GM10248 (cell line): ENCODE measurements at regions not wholly inside any gene's neighbourhood (a gene's known extent, or its start where the extent isn't known, plus 50 kb on each side); places are given as distances from the start of the nearest gene placed in this dataset.

Experiments
- CTCF ChIA-PET: fragments of 300-600 bp; sonication (Branson Sonifier 250); formaldehyde crosslinking; extraction: SDS; loops from one replicate; lab custom pipeline; 2021; ENCODE audit warnings: antibody characterized with exemption; lab: Yijun Ruan, JAX
- POLR2A ChIA-PET: fragments of 350-650 bp; sonication (Branson Sonifier 250); formaldehyde crosslinking; extraction: SDS; loops from one replicate; lab custom pipeline; 2020; ENCODE audit warnings: antibody characterized with exemption; lab: Yijun Ruan, JAX
- DNase-seq: peaks from one replicate; pipeline ENCODE4 v3.0.0; 2012; ENCODE audit errors: extremely low spot score
- TF ChIP-seq, protein P1 (sequence below): IDR thresholded peaks from 2 replicates; pipeline ENCODE4 v1.5.1; 2012; ENCODE audit warnings: mild to moderate bottlenecking, low read depth; ENCODE audit errors: extremely low read depth, missing control alignments, control extremely low read depth

- DNase-seq = no peak
- POLR2A ChIA-PET = no interaction called here
- TF ChIP-seq, protein P1, sequence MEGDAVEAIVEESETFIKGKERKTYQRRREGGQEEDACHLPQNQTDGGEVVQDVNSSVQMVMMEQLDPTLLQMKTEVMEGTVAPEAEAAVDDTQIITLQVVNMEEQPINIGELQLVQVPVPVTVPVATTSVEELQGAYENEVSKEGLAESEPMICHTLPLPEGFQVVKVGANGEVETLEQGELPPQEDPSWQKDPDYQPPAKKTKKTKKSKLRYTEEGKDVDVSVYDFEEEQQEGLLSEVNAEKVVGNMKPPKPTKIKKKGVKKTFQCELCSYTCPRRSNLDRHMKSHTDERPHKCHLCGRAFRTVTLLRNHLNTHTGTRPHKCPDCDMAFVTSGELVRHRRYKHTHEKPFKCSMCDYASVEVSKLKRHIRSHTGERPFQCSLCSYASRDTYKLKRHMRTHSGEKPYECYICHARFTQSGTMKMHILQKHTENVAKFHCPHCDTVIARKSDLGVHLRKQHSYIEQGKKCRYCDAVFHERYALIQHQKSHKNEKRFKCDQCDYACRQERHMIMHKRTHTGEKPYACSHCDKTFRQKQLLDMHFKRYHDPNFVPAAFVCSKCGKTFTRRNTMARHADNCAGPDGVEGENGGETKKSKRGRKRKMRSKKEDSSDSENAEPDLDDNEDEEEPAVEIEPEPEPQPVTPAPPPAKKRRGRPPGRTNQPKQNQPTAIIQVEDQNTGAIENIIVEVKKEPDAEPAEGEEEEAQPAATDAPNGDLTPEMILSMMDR = no peak
- CTCF ChIA-PET = interaction anchor here (1.7 to 1.8 kb wide), 2 partner anchors 8 to 24 kb away, joined by 4 read pairs; no protein-coding TSS in a partner anchor
These were observed 78.7 kb upstream of the RASGEF1B start for GRCh38 chr4:81550388-81550859.

- TF ChIP-seq, protein P1 = no peak
- ChIA-PET POLR2A (no interaction called here), CTCF (interaction anchor here (0.7 to 1.8 kb wide), 5 partner anchors 8 to 31 kb away, joined by 3 to 4 read pairs (median 4); no protein-coding TSS in a partner anchor)
- DNase-seq = no peak
These were observed 78.3 kb upstream of the RASGEF1B start for GRCh38 chr4:81549984-81550383.

- CTCF ChIA-PET = no interaction called here
- POLR2A ChIA-PET = no interaction called here
These were observed 75.1 kb upstream of the RASGEF1B start for GRCh38 chr4:81546777-81547176.

DNA sequence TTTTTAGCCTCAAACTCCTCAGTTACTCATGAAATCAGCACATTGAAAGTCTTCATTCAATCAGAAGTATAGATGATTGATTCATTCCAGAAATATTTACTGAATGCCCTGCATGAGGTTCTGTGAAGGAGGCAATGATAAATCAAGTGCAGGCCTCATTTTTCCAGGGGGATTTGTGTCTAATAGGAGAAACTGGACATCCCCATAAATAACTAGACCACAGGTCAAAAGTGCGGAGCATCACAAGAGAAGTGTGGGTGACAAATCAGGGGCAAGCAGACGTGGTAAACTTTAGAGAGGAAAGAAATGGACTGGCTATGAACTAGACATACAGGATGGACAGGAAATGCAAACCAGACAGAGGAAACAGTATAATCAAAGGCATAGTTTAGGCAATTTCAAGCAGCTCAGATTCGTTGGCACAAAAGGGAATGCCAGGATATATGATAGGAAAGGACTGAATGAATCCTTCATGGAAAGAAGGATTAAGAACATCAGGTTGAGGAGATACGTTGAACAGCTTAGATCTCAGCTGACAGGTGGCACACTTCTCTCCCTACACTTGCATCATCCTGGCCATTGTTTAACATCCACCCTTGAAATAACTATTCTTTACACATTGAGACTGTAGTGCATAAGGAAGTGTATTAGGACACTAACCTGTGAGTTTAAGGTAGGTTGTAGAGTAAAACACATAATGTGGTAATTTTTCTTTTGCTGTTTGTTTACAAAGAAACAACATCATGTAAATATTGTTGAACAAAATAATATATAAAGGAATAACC, 69.6 kb upstream of the RASGEF1B start:
- DNase-seq = no peak
- TF ChIP-seq, protein P1 = no peak
- ChIA-PET CTCF (no interaction called here), POLR2A (no interaction called here)

More at GRCh38 chr4:81546777-81547176, 75.1 kb upstream of the RASGEF1B start:
- no peak for DNase-seq
- TF ChIP-seq, protein P1 = no peak

DNA sequence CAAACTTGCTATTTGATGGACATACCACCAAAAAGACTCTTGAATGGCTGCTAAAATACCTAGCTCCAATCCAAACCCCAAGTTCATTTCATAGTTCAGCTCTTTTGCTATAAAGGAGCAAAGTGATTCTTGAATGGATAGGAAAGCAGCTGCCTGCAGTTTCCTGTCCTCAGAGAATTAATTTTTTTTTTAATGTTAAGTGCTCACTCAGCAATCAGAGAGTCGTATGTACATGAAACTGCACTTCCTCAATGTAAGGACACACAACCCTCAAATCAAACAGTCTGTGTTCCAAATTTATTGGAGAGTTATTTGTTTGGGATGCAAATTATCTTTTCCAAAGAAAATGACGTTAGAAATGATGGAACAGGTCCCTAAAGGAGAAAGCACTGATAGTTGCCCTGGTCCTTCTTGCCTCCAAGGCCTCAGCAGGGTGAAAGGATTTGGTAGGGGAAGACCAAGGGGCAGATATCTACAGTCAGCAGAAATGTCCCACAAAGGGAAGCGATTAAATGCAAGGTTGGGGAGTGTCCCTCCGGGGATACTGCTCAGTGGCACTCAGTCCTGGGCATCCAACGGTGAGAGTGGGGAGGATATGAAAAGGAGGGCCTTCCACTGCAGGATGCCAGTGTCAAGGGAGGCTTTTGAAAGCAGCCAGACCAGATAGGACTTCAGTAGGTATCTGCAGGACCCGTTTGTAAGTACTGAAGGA, 67.2 kb upstream of the RASGEF1B start:
- POLR2A ChIA-PET = no interaction called here
- CTCF ChIA-PET = interaction anchor here (0.8 kb wide), 1 partner anchor 10 kb away, joined by 3 read pairs; no protein-coding TSS in a partner anchor

GRCh38 chr4:81531410-81531809, 59.7 kb upstream of the RASGEF1B start:
- ChIA-PET CTCF (interaction anchor here (1.0 to 1.3 kb wide), 3 partner anchors 12 to 383 kb away, joined by 3 to 6 read pairs (median 3); no protein-coding TSS in a partner anchor), POLR2A (interaction anchor here (0.6 kb wide), 1 partner anchor 13 kb away, joined by 7 read pairs; no protein-coding TSS in a partner anchor)
- no peak for DNase-seq
- TF ChIP-seq, protein P1 = no peak

More for the DNA sequence above, 67.2 kb upstream of the RASGEF1B start:
- TF ChIP-seq, protein P1 = no peak
- no peak for DNase-seq
